Body of pancreas (tissue), 4 donors: ENCODE measurements at regions not wholly inside any gene's neighbourhood (a gene's known extent, or its start where the extent isn't known, plus 50 kb on each side); places are given as distances from the start of the nearest gene placed in this dataset.
A peak's percentile ranks its signal among the peaks of the same experiment; 100 is the strongest.

Source experiments
- ATAC-seq: fragments of 150-250 bp; one replicate; pipeline ENCODE4 v1.9.1; 2016
- DNase-seq, 4 donors: peaks; one replicate each; pipeline ENCODE4 v3.0.0-alpha.2; 2019
- H3K27ac ChIP-seq, 4 donors: fragments of 200-600 bp; sonication (generic); 1 replicate in 3 of 4; 2 replicates in 1 of 4; pipeline versions ENCODE4 v1.5.1 to v1.6.1; 2016 to 2019; ENCODE audit warnings: mild to moderate bottlenecking in 1 of 4, mixed read lengths in 1 of 4, moderate library complexity in 1 of 4
- H3K27me3 ChIP-seq, 2 donors: fragments of 200-600 bp; sonication (generic); one replicate each; pipeline ENCODE4 v1.6.0; 2016; ENCODE audit warnings: mild to moderate bottlenecking in 1 of 2
- H3K36me3 ChIP-seq, 2 donors: fragments of 200-600 bp; sonication (generic); replicated peaks in 1 of 2; 2 replicates each; pipeline ENCODE4 v1.5.1; 2016; ENCODE audit warnings: low read depth in 2 of 2; ENCODE audit not compliant: insufficient read depth in 1 of 2
- H3K4me1 ChIP-seq: fragments of 200-600 bp; sonication (generic); one replicate; pipeline ENCODE4 v1.6.0; 2016
- H3K4me3 ChIP-seq, 2 donors: fragments of 200-600 bp; sonication (generic); 1 replicate in 1 of 2; 2 replicates in 1 of 2; pipeline ENCODE4 v1.5.1; 2016 to 2019
- H3K9me3 ChIP-seq, 3 donors: fragments of 200-600 bp; sonication (generic); 1 replicate in 2 of 3; 2 replicates in 1 of 3; pipeline ENCODE4 v1.5.1; 2016
- CTCF ChIP-seq, 7 experiments: fragments of 450-650 bp in 4 of 7; fragments of 200-600 bp in 3 of 7; sonication (generic) in 3 of 7; IDR thresholded peaks; one replicate each; pipeline ENCODE4 v1.5.1; 2016 to 2019; ENCODE audit warnings: antibody characterized with exemption in 7 of 7
- POLR2A ChIP-seq, 3 donors: fragments of 450-650 bp; IDR thresholded peaks; one replicate each; pipeline ENCODE4 v1.6.1; 2016; ENCODE audit warnings: antibody characterized with exemption in 3 of 3, mild to moderate bottlenecking in 2 of 3
- WGBS, 2 donors: methylation state at CpG; one replicate each; pipeline ENCODE4 v1.1.5; 2017; 5-methylcytosine and 5-hydroxymethylcytosine counted together
- intact Hi-C: fragments of 100-400 bp; cut with DNase I; formaldehyde crosslinking; loops from one replicate; pipeline ENCODE4 v1.15.1; 2023

- H3K27me3 ChIP-seq = no peaks in the 10 kb centered on the region
- no peaks in the 10 kb centered on the region for H3K36me3 ChIP-seq
- DNase-seq (peak in 3 of 4 donors; percentile 10 to 27 (median 19)), ATAC-seq (peak; percentile 18)
- H3K27ac ChIP-seq = no peak overlapping the region
- intact Hi-C loops = no loop called here
- 27 to 34% methylated on average over 11 of the region's 11 CpGs for WGBS, 2 donors
- no peaks in the 10 kb centered on the region for H3K9me3 ChIP-seq
- H3K4me1 ChIP-seq = peaks cover 8% of the 10 kb centered on the region
- no peak overlapping the region for H3K4me3 ChIP-seq
- no peak for TF ChIP-seq POLR2A (IDR thresholded peaks at IDR 0.05)
- TF ChIP-seq CTCF (IDR thresholded peaks at IDR 0.05) = no peak
These were observed 135.7 kb upstream of the IL12A start for GRCh38 chr3:159852821-159853505.

DNA sequence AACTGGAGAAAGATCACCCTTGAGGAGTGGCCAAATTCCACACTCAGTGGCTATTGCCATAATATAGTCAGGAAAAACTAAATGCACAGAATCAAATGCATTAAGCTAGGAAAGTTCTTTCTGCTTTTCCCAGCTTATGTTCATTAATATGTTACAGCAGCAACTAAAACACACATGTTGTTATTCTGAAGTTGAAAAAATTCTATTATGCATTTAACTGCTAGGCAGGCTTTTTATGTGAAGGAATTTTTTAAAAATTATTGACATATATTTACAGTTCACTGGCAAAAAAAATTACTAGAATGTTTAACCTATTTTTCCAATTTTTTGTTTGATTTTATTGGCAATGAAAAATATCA, 135.2 kb upstream of the IL12A start:
- intact Hi-C loops = no loop called here

DNA sequence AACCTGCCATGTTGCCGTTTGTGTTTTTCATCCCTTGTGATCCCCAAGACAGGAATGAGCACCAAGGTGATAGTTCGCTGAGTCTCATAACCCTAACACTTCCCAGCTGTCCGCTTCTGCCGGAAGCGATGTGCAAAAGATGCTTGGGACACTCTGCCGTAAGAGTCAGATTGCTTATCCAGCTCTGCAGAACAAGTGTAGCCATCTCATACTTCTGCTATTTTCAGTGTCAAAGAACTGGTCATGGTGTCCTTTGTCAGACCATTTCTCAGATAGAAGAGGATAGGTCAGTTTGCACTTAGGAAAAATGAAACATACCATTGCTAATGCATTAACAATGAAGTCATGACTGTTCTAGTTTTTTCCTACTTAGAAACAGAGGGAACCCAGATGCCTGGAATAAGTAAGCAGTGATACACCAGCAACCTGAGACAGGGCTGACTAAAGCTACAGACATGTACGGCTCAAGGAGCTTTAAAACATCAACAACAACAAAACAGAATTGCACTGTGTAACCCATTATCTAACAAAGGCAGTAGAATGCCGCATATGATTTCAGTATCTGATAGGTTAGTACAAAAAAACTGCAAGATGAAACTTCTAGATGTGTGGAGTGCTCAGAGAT, 134.0 kb upstream of the IL12A start:
- Histone ChIP-seq H3K4me3 (no peak overlapping the region), H3K27me3 (no peaks in the 10 kb centered on the region), H3K4me1 (peaks cover 8% of the 10 kb centered on the region), H3K27ac (no peak overlapping the region), H3K36me3 (no peaks in the 10 kb centered on the region), H3K9me3 (no peaks in the 10 kb centered on the region)
- TF ChIP-seq CTCF (IDR thresholded peaks at IDR 0.05) (no peak), POLR2A (IDR thresholded peaks at IDR 0.05) (no peak)
- intact Hi-C loops = no loop called here
- DNase-seq = no peak
- 75 to 80% methylated on average over 8 of the region's 8 CpGs for WGBS, 2 donors
- ATAC-seq = no peak

More for the DNA sequence above, 135.2 kb upstream of the IL12A start:
- ATAC-seq = no peak
- Histone ChIP-seq H3K9me3 (no peaks in the 10 kb centered on the region), H3K27ac (no peak overlapping the region), H3K27me3 (no peaks in the 10 kb centered on the region), H3K36me3 (no peaks in the 10 kb centered on the region), H3K4me3 (no peak overlapping the region), H3K4me1 (peaks cover 8% of the 10 kb centered on the region)
- TF ChIP-seq POLR2A (IDR thresholded peaks at IDR 0.05) = no peak
- no peak for TF ChIP-seq CTCF (IDR thresholded peaks at IDR 0.05)
- DNase-seq = no peak

GRCh38 chr3:159855599-159856346, 132.9 kb upstream of the IL12A start:
- intact Hi-C loops = no loop called here
- DNase-seq (no peak), ATAC-seq (no peak)
- no peak for TF ChIP-seq POLR2A (IDR thresholded peaks at IDR 0.05)
- TF ChIP-seq CTCF (IDR thresholded peaks at IDR 0.05) = no peak
- Histone ChIP-seq H3K4me1 (peaks cover 8% of the 10 kb centered on the region), H3K9me3 (no peaks in the 10 kb centered on the region), H3K27me3 (no peaks in the 10 kb centered on the region), H3K4me3 (no peak overlapping the region), H3K36me3 (no peaks in the 10 kb centered on the region), H3K27ac (no peak overlapping the region)
- WGBS, 2 donors = 61 to 68% methylated on average over 5 of the region's 5 CpGs
